ENCODE measurements at regions not wholly inside any gene's neighbourhood (a gene's known extent, or its start where the extent isn't known, plus 50 kb on each side); places are given as distances from the start of the nearest gene placed in this dataset.

- H3K4me1 Mint-ChIP-seq (ENCODE audit: insufficient read depth, unreplicated experiment): no peaks in the 10 kb centered on the region
- CTCF ChIA-PET: no interaction called here
- H3K4me3 Mint-ChIP-seq (ENCODE audit: unreplicated experiment): no peak overlapping the region
- no peak for DNase-seq (ENCODE audit: unreplicated experiment)
- no peaks in the 10 kb centered on the region for H3K36me3 Mint-ChIP-seq (ENCODE audit: insufficient read depth, unreplicated experiment)
- no peak for TF ChIP-seq CTCF (IDR thresholded peaks at IDR 0.05; ENCODE audit: unreplicated experiment)
- H3K27me3 Mint-ChIP-seq (ENCODE audit: insufficient read depth, unreplicated experiment): no peaks in the 10 kb centered on the region
- H3K27ac Mint-ChIP-seq (ENCODE audit: low read depth, unreplicated experiment): no peak overlapping the region
- POLR2A ChIA-PET: interaction anchor here (0.6 kb wide), 1 partner anchor 12 kb away, joined by 4 read pairs; no protein-coding TSS in a partner anchor
- intact Hi-C loops (cut with micrococcal nuclease): no loop called here
- peaks cover 7% of the 10 kb centered on the region for H3K9me3 Mint-ChIP-seq (ENCODE audit: unreplicated experiment)
- BruUV-seq (replicated peaks): no TSS peak
Observed at GRCh38 chr6:81491454-81492101, 260.9 kb downstream of the TENT5A start.

GRCh38 chr6:81487489-81487888, 265.0 kb downstream of the TENT5A start:
- no peak for TF ChIP-seq CTCF (IDR thresholded peaks at IDR 0.05; ENCODE audit: unreplicated experiment)
- no peak overlapping the region for H3K4me3 Mint-ChIP-seq (ENCODE audit: unreplicated experiment)
- ChIA-PET CTCF (interaction anchor here (0.6 kb wide), 2 partner anchors 38 to 264 kb away, joined by 3 read pairs; no protein-coding TSS in a partner anchor), POLR2A (interaction anchor here (0.6 kb wide), 1 partner anchor 214 kb away, joined by 3 read pairs; no protein-coding TSS in a partner anchor)
- H3K4me1 Mint-ChIP-seq (ENCODE audit: insufficient read depth, unreplicated experiment): no peaks in the 10 kb centered on the region
- H3K36me3 Mint-ChIP-seq (ENCODE audit: insufficient read depth, unreplicated experiment): no peaks in the 10 kb centered on the region
- intact Hi-C loops (cut with micrococcal nuclease): no loop called here
- no TSS peak for BruUV-seq (replicated peaks)
- no peaks in the 10 kb centered on the region for H3K9me3 Mint-ChIP-seq (ENCODE audit: unreplicated experiment)
- DNase-seq (ENCODE audit: unreplicated experiment): no peak
- no peaks in the 10 kb centered on the region for H3K27me3 Mint-ChIP-seq (ENCODE audit: insufficient read depth, unreplicated experiment)
- H3K27ac Mint-ChIP-seq (ENCODE audit: low read depth, unreplicated experiment): no peak overlapping the region

DNA sequence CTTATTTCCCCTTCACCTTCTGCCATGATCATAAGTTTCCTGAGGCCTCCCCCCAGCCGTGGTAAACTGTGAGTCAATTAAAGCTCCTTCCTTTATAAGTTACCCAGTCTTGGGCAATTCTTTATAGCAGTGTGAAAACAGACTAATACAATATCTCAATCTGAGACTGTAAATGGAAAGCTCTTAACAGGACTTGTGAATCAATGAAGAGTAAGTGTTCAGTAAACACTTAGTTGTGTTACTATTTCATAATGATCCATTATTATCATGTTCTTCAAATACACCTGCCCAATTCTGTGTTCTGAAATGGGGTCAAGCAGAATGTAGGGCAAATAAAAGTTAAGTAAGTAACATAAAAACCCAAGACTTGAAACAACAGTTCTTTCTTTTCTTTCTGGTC, 266.2 kb downstream of the TENT5A start:
- intact Hi-C loops (cut with micrococcal nuclease): no loop called here
- H3K4me3 Mint-ChIP-seq (ENCODE audit: unreplicated experiment): no peak overlapping the region
- H3K27ac Mint-ChIP-seq (ENCODE audit: low read depth, unreplicated experiment): no peak overlapping the region
- no peaks in the 10 kb centered on the region for H3K27me3 Mint-ChIP-seq (ENCODE audit: insufficient read depth, unreplicated experiment)
- H3K36me3 Mint-ChIP-seq (ENCODE audit: insufficient read depth, unreplicated experiment): no peaks in the 10 kb centered on the region
- POLR2A ChIA-PET: no interaction called here
- no peaks in the 10 kb centered on the region for H3K4me1 Mint-ChIP-seq (ENCODE audit: insufficient read depth, unreplicated experiment)
- no TSS peak for BruUV-seq (replicated peaks)
- TF ChIP-seq CTCF (IDR thresholded peaks at IDR 0.05; ENCODE audit: unreplicated experiment): no peak
- CTCF ChIA-PET: no interaction called here
- no peak for DNase-seq (ENCODE audit: unreplicated experiment)
- H3K9me3 Mint-ChIP-seq (ENCODE audit: unreplicated experiment): no peaks in the 10 kb centered on the region

DNA sequence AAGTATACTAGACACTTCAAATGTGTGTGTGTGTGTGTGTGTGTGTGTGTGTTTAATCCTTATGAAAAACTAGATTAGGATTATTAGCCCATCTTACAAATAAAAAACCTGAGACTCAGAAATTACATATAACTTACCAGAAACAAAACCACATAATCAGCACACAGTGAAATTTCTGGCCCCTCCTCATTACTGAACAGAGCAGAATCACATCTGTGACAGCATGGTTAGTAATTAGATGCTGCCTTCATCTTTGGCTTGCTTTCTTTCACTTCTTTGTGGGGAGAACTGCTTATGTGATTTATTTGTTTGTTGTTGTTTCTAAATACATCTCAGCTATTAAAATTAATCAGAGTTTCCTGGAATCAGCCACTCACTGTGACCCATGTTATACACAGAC, 267.1 kb downstream of the TENT5A start:
- TF ChIP-seq CTCF (IDR thresholded peaks at IDR 0.05; ENCODE audit: unreplicated experiment): no peak
- H3K9me3 Mint-ChIP-seq (ENCODE audit: unreplicated experiment): no peaks in the 10 kb centered on the region
- no peaks in the 10 kb centered on the region for H3K27me3 Mint-ChIP-seq (ENCODE audit: insufficient read depth, unreplicated experiment)
- H3K4me1 Mint-ChIP-seq (ENCODE audit: insufficient read depth, unreplicated experiment): no peaks in the 10 kb centered on the region
- intact Hi-C loops (cut with micrococcal nuclease): no loop called here
- BruUV-seq (replicated peaks): no TSS peak
- POLR2A ChIA-PET: no interaction called here
- CTCF ChIA-PET: no interaction called here
- H3K27ac Mint-ChIP-seq (ENCODE audit: low read depth, unreplicated experiment): no peak overlapping the region
- H3K36me3 Mint-ChIP-seq (ENCODE audit: insufficient read depth, unreplicated experiment): no peaks in the 10 kb centered on the region
- no peak for DNase-seq (ENCODE audit: unreplicated experiment)
- H3K4me3 Mint-ChIP-seq (ENCODE audit: unreplicated experiment): no peak overlapping the region

All from MCF 10A (cell line).